ENCODE measurements at regions not wholly inside any gene's neighbourhood (a gene's known extent, or its start where the extent isn't known, plus 50 kb on each side); places are given as distances from the start of the nearest gene placed in this dataset.

- CTCF ChIA-PET: no interaction called here
- no peak overlapping the region for H3K4me3 Mint-ChIP-seq
- ATAC-seq: no peak
Observed at GRCh38 chr18:40210696-40211095, 1744.3 kb upstream of the PIK3C3 start.

GRCh38 chr18:40208958-40209357 lies 1746.1 kb upstream of the PIK3C3 start:
- intact Hi-C loops (cut with DNase I, micrococcal nuclease): no loop called here
- ATAC-seq: no peak
- no peak overlapping the region for H3K27ac Mint-ChIP-seq
- H3K9me3 Mint-ChIP-seq (ENCODE audit: low read depth): peaks cover 16% of the 10 kb centered on the region
- no peak overlapping the region for H3K4me3 Mint-ChIP-seq
- no peaks in the 10 kb centered on the region for H3K27me3 Mint-ChIP-seq
- ChIA-PET POLR2A (interaction anchor here (0.7 kb wide), 1 partner anchor 586 kb away, joined by 3 read pairs; no protein-coding TSS in a partner anchor), CTCF (no interaction called here)
- no peaks in the 10 kb centered on the region for H3K36me3 Mint-ChIP-seq (ENCODE audit: low read depth)
- H3K4me1 Mint-ChIP-seq: no peaks in the 10 kb centered on the region
- DNase-seq: no peak

More at GRCh38 chr18:40210696-40211095, 1744.3 kb upstream of the PIK3C3 start:
- intact Hi-C loops (cut with DNase I, micrococcal nuclease): no loop called here
- Mint-ChIP-seq H3K9me3 (ENCODE audit: low read depth) (peaks cover 13% of the 10 kb centered on the region), H3K4me1 (no peaks in the 10 kb centered on the region), H3K27ac (no peak overlapping the region), H3K27me3 (no peaks in the 10 kb centered on the region), H3K36me3 (ENCODE audit: low read depth) (no peaks in the 10 kb centered on the region)
- no peak for DNase-seq
- POLR2A ChIA-PET: no interaction called here

- Mint-ChIP-seq H3K36me3 (ENCODE audit: low read depth) (no peaks in the 10 kb centered on the region), H3K4me1 (no peaks in the 10 kb centered on the region), H3K4me3 (no peak overlapping the region), H3K27ac (no peak overlapping the region), H3K27me3 (no peaks in the 10 kb centered on the region), H3K9me3 (ENCODE audit: low read depth) (peaks cover 8% of the 10 kb centered on the region)
- ChIA-PET CTCF (no interaction called here), POLR2A (no interaction called here)
- ATAC-seq: no peak
- intact Hi-C loops (cut with DNase I, micrococcal nuclease): loop anchor here in 1 of 2 experiments (10.0 kb wide), 1 partner anchor 57 kb away; no protein-coding TSS in a partner anchor
- no peak for DNase-seq
Observed at GRCh38 chr18:40197711-40198110, 1757.3 kb upstream of the PIK3C3 start.

GRCh38 chr18:40186677-40187076 lies 1768.4 kb upstream of the PIK3C3 start:
- H3K4me3 Mint-ChIP-seq: no peak overlapping the region
- no peaks in the 10 kb centered on the region for H3K27me3 Mint-ChIP-seq
- no peaks in the 10 kb centered on the region for H3K4me1 Mint-ChIP-seq
- H3K27ac Mint-ChIP-seq: no peak overlapping the region
- intact Hi-C loops (cut with DNase I, micrococcal nuclease): no loop called here
- H3K9me3 Mint-ChIP-seq (ENCODE audit: low read depth): peaks cover 5% of the 10 kb centered on the region
- ATAC-seq (no peak), DNase-seq (no peak)
- ChIA-PET POLR2A (no interaction called here), CTCF (no interaction called here)
- no peaks in the 10 kb centered on the region for H3K36me3 Mint-ChIP-seq (ENCODE audit: low read depth)

- Mint-ChIP-seq H3K4me1 (no peaks in the 10 kb centered on the region), H3K27me3 (no peaks in the 10 kb centered on the region), H3K4me3 (no peak overlapping the region), H3K27ac (no peak overlapping the region), H3K9me3 (ENCODE audit: low read depth) (peaks cover 10% of the 10 kb centered on the region), H3K36me3 (ENCODE audit: low read depth) (no peaks in the 10 kb centered on the region)
- no peak for DNase-seq
- intact Hi-C loops (cut with DNase I, micrococcal nuclease): no loop called here
- no peak for ATAC-seq
- POLR2A ChIA-PET: no interaction called here
- CTCF ChIA-PET: no interaction called here
Observed at GRCh38 chr18:40179729-40180461, 1775.1 kb upstream of the PIK3C3 start.

- no peaks in the 10 kb centered on the region for H3K27me3 Mint-ChIP-seq
- H3K9me3 Mint-ChIP-seq (ENCODE audit: low read depth): peaks cover 5% of the 10 kb centered on the region
- no peak for ATAC-seq
- ChIA-PET POLR2A (no interaction called here), CTCF (no interaction called here)
- H3K4me3 Mint-ChIP-seq: no peak overlapping the region
- H3K36me3 Mint-ChIP-seq (ENCODE audit: low read depth): no peaks in the 10 kb centered on the region
- no peak overlapping the region for H3K27ac Mint-ChIP-seq
- intact Hi-C loops (cut with DNase I, micrococcal nuclease): no loop called here
- H3K4me1 Mint-ChIP-seq: no peaks in the 10 kb centered on the region
- no peak for DNase-seq
Observed at GRCh38 chr18:40168026-40168425, 1787.0 kb upstream of the PIK3C3 start.

GRCh38 chr18:40163254-40163653 lies 1791.8 kb upstream of the PIK3C3 start:
- intact Hi-C loops (cut with DNase I, micrococcal nuclease): no loop called here
- ChIA-PET POLR2A (no interaction called here), CTCF (no interaction called here)
- H3K9me3 Mint-ChIP-seq (ENCODE audit: low read depth): peaks cover 2% of the 10 kb centered on the region
- H3K4me1 Mint-ChIP-seq: no peaks in the 10 kb centered on the region
- DNase-seq (no peak), ATAC-seq (no peak)
- no peaks in the 10 kb centered on the region for H3K27me3 Mint-ChIP-seq
- H3K36me3 Mint-ChIP-seq (ENCODE audit: low read depth): no peaks in the 10 kb centered on the region
- no peak overlapping the region for H3K4me3 Mint-ChIP-seq
- no peak overlapping the region for H3K27ac Mint-ChIP-seq

- ChIA-PET CTCF (no interaction called here), POLR2A (interaction anchor here (0.6 kb wide), 1 partner anchor 183 kb away, joined by 4 read pairs; no protein-coding TSS in a partner anchor)
- Mint-ChIP-seq H3K9me3 (ENCODE audit: low read depth) (peaks cover 3% of the 10 kb centered on the region), H3K27ac (no peak overlapping the region), H3K4me1 (no peaks in the 10 kb centered on the region), H3K4me3 (no peak overlapping the region), H3K27me3 (no peaks in the 10 kb centered on the region), H3K36me3 (ENCODE audit: low read depth) (no peaks in the 10 kb centered on the region)
- intact Hi-C loops (cut with DNase I, micrococcal nuclease): no loop called here
- DNase-seq: no peak
- no peak for ATAC-seq
Observed at GRCh38 chr18:40160361-40160760, 1794.7 kb upstream of the PIK3C3 start.

- Mint-ChIP-seq H3K4me3 (no peak overlapping the region), H3K4me1 (no peaks in the 10 kb centered on the region), H3K27ac (no peak overlapping the region), H3K27me3 (no peaks in the 10 kb centered on the region), H3K36me3 (ENCODE audit: low read depth) (no peaks in the 10 kb centered on the region), H3K9me3 (ENCODE audit: low read depth) (peaks cover 3% of the 10 kb centered on the region)
- no peak for DNase-seq
- ChIA-PET POLR2A (no interaction called here), CTCF (interaction anchor here (0.7 kb wide), 1 partner anchor 9 kb away, joined by 3 read pairs; no protein-coding TSS in a partner anchor)
- ATAC-seq: no peak
- intact Hi-C loops (cut with DNase I, micrococcal nuclease): no loop called here
Observed at GRCh38 chr18:40159141-40160017, 1795.7 kb upstream of the PIK3C3 start.

- DNase-seq (no peak), ATAC-seq (no peak)
- H3K36me3 Mint-ChIP-seq (ENCODE audit: low read depth): no peaks in the 10 kb centered on the region
- H3K27me3 Mint-ChIP-seq: no peaks in the 10 kb centered on the region
- H3K4me3 Mint-ChIP-seq: no peak overlapping the region
- H3K9me3 Mint-ChIP-seq (ENCODE audit: low read depth): peaks cover 6% of the 10 kb centered on the region
- no peaks in the 10 kb centered on the region for H3K4me1 Mint-ChIP-seq
- POLR2A ChIA-PET: no interaction called here
- intact Hi-C loops (cut with DNase I, micrococcal nuclease): no loop called here
- H3K27ac Mint-ChIP-seq: no peak overlapping the region
- CTCF ChIA-PET: no interaction called here
Observed at GRCh38 chr18:40157120-40157519, 1797.9 kb upstream of the PIK3C3 start.

- peaks cover 8% of the 10 kb centered on the region for H3K9me3 Mint-ChIP-seq (ENCODE audit: low read depth)
- no peak for ATAC-seq
- H3K4me1 Mint-ChIP-seq: no peaks in the 10 kb centered on the region
- intact Hi-C loops (cut with DNase I, micrococcal nuclease): no loop called here
- H3K27ac Mint-ChIP-seq: no peak overlapping the region
- H3K4me3 Mint-ChIP-seq: no peak overlapping the region
- no peaks in the 10 kb centered on the region for H3K27me3 Mint-ChIP-seq
- H3K36me3 Mint-ChIP-seq (ENCODE audit: low read depth): no peaks in the 10 kb centered on the region
- ChIA-PET POLR2A (no interaction called here), CTCF (no interaction called here)
- DNase-seq: no peak
Observed at GRCh38 chr18:40152859-40153258, 1802.2 kb upstream of the PIK3C3 start.

GRCh38 chr18:40148960-40149359 lies 1806.1 kb upstream of the PIK3C3 start:
- no peaks in the 10 kb centered on the region for H3K4me1 Mint-ChIP-seq
- POLR2A ChIA-PET: no interaction called here
- H3K4me3 Mint-ChIP-seq: no peak overlapping the region
- no peaks in the 10 kb centered on the region for H3K36me3 Mint-ChIP-seq (ENCODE audit: low read depth)
- CTCF ChIA-PET: interaction anchor here (0.6 kb wide), 1 partner anchor 31 kb away, joined by 3 read pairs; no protein-coding TSS in a partner anchor
- no peaks in the 10 kb centered on the region for H3K27me3 Mint-ChIP-seq
- H3K9me3 Mint-ChIP-seq (ENCODE audit: low read depth): peaks cover 5% of the 10 kb centered on the region
- no peak for ATAC-seq
- H3K27ac Mint-ChIP-seq: no peak overlapping the region
- no peak for DNase-seq
- intact Hi-C loops (cut with DNase I, micrococcal nuclease): no loop called here

Measured in activated CD4-positive, alpha-beta T cell treated with anti-CD3 and anti-CD28 coated beads for 36 hours (primary cell).